GM10248 (cell line): ENCODE measurements at regions not wholly inside any gene's neighbourhood (a gene's known extent, or its start where the extent isn't known, plus 50 kb on each side); places are given as distances from the start of the nearest gene placed in this dataset.

Experiments
- CTCF ChIA-PET: fragments of 300-600 bp; sonication (Branson Sonifier 250); formaldehyde crosslinking; extraction: SDS; loops from one replicate; lab custom pipeline; 2021; ENCODE audit warnings: antibody characterized with exemption; lab: Yijun Ruan, JAX
- POLR2A ChIA-PET: fragments of 350-650 bp; sonication (Branson Sonifier 250); formaldehyde crosslinking; extraction: SDS; loops from one replicate; lab custom pipeline; 2020; ENCODE audit warnings: antibody characterized with exemption; lab: Yijun Ruan, JAX
- DNase-seq: peaks from one replicate; pipeline ENCODE4 v3.0.0; 2012; ENCODE audit errors: extremely low spot score
- TF ChIP-seq, protein P1 (sequence below): IDR thresholded peaks from 2 replicates; pipeline ENCODE4 v1.5.1; 2012; ENCODE audit warnings: mild to moderate bottlenecking, low read depth; ENCODE audit errors: extremely low read depth, missing control alignments, control extremely low read depth

DNA sequence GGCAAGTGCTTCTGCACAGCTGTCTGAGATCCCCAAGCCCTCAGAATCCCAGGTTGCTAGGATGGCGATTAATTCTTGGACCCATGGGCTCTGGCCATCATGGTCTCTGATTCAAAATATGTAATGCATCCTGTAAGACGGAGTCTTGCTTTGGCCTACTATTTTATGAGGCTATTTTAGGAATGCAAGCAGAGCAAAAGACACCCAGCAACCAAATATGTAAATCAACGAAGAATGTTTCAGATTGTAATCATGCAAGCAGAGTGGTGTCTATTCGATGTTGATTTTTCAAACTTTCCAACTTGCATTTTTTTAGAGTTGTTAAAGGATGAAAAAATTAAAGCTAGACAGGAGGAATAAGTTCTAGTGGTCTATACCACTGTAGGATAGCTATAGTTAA is 154.8 kb downstream of the COL6A3 start:
- TF ChIP-seq, protein P1, sequence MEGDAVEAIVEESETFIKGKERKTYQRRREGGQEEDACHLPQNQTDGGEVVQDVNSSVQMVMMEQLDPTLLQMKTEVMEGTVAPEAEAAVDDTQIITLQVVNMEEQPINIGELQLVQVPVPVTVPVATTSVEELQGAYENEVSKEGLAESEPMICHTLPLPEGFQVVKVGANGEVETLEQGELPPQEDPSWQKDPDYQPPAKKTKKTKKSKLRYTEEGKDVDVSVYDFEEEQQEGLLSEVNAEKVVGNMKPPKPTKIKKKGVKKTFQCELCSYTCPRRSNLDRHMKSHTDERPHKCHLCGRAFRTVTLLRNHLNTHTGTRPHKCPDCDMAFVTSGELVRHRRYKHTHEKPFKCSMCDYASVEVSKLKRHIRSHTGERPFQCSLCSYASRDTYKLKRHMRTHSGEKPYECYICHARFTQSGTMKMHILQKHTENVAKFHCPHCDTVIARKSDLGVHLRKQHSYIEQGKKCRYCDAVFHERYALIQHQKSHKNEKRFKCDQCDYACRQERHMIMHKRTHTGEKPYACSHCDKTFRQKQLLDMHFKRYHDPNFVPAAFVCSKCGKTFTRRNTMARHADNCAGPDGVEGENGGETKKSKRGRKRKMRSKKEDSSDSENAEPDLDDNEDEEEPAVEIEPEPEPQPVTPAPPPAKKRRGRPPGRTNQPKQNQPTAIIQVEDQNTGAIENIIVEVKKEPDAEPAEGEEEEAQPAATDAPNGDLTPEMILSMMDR: no peak
- no peak for DNase-seq
- CTCF ChIA-PET: no interaction called here
- POLR2A ChIA-PET: no interaction called here

DNA sequence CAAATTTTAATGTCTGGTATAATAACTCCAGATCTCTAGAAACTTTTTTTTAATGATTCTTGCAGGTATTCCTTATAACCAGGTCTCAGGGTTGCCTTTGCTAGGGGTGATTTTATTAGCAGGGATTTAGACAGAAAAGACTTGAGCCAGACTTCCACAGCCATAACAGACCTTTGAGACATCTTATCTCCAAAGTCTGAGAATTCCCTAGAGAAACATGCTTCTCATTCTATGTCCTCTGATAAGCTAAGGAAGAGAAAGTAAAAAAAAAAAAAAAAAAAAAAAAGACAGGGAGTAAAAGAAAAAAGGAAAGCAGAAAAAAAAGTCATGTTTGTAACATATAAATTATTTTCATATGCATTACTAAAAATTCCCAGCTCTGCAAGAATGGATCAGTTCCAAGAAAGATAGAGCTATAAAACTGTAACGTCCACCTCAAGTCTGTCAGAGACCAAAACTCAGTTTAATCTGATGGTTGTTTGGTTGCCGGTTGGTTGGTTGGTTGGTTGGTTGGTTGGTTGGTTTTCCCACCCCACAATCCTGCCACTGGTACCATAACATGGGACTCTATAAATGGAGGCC is 153.8 kb downstream of the COL6A3 start:
- ChIA-PET CTCF (interaction anchor here (1.4 kb wide), 1 partner anchor 9 kb away, joined by 4 read pairs; no protein-coding TSS in a partner anchor), POLR2A (no interaction called here)
- no peak for DNase-seq
- TF ChIP-seq, protein P1: no peak

DNA sequence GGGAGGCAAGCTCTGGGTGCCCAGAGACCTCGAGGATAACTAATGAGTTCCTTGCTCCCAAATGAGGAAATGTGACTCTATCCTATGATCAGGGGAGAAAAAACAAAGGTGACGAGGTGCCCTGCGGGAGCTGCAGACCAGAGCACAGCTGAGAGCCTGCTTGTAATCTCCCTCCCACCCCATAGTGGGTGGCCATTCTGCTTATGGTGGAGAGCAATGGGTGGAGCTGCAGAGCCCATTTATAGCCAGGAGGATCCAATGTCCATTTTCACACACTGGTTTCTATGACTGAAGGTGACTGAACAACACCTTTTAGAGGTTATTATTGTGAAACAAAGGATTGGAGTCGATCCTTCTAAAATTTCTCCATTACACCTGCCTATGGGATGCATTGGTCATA is 153.3 kb downstream of the COL6A3 start:
- CTCF ChIA-PET: interaction anchor here (1.4 kb wide), 1 partner anchor 9 kb away, joined by 4 read pairs; no protein-coding TSS in a partner anchor
- DNase-seq: no peak
- POLR2A ChIA-PET: no interaction called here
- TF ChIP-seq, protein P1: no peak

DNA sequence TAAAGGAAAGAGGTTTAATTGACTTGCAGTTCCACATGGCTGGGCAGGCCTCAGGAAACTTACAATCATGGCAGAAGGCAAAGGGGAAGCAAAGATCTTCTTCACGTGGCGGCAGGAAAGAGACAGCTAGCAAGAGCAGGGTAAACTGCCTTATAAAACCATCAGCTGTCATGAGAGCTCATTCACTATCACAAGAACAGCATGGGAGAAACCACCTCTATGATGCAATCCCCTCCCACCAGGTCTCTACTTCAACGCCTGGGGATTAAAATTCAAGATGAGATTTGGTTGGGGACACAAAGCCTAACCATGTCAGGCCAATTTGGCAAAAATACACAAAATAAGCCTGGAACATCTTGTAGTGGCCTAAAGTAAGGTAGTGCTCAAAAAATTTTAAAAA is 152.6 kb downstream of the COL6A3 start:
- no peak for DNase-seq
- POLR2A ChIA-PET: no interaction called here
- CTCF ChIA-PET: no interaction called here
- TF ChIP-seq, protein P1: no peak

DNA sequence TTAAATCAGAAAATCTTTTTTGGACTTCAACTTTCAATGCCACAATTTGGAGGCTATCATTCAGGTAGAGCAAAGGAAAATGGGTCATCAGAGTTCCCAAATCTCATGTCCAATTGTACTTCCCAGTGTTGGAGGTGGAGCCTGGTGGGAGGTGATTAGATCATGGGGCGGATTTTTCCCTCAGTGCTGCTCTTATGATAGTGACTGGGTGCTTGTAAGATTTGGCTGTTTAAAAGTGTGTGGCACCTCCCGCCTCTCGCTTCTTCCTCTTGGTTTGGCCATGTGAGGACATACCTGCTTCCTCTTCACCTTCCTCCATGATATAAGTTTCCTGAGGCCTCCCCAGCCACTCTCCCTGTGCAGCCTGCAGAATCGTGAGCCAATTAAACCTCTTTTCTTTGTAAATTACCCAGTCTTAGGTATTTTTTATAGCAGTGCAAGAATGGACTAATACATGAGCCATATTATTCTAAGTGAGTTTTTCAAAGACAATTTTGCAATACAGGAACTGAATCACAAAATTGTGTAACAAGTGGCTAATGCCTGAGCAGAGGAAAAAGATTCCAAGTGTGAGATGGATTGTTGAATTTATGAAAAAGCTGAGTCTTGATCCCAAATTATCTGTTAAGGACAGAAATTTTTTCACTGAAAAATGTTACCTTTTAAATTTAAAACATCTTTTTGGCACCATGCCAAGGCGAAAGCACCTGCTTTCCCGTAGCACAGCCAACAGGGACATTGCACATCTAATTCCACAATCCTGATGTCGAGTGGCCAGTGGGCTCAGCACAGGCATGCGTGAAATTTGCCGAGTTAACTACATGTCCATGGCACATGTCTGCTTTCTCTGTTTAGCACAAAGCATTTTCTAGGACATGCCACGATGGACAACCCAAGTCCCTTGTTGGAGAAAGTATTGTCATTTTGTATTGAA is 150.9 kb downstream of the COL6A3 start:
- ChIA-PET POLR2A (no interaction called here), CTCF (no interaction called here)
- TF ChIP-seq, protein P1: no peak
- DNase-seq: no peak

DNA sequence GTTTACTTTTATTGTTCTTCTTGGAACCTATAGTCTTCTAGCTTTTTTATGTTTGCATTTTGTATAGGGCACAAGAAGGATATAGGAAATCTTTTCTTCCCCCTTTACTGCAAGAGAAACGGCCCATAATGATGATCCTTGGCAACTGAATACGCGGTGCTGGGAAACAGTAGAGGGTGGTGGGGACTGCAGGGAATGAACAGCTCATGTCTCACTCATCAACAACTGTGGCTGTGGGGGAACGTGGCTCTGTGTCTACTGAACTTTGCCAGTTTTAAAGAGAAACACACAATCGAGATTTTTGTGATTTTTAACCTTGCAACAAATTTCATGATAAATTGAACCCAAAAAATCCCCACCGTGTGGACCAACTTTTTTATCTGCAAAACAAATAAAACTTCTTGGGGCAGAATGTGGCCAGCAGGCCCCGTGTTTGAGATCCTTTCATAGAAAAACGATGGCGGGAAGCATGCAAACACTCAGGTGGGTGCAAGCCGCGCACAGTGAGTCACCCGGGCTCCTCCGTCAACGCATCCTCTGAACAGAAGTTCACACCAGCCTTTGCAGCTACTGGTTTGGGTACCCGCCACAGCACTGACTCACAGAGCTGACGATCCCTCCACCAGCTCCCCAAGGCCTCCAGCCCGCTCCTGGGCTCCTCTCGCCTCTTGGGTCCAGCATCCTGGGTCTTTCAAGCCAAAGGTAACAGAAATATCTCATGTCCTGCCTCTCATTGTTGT is 149.3 kb downstream of the COL6A3 start:
- no peak for DNase-seq
- POLR2A ChIA-PET: no interaction called here
- TF ChIP-seq, protein P1: no peak
- CTCF ChIA-PET: no interaction called here
